NCI-H1105 (cell line): ENCODE measurements at regions not wholly inside any gene's neighbourhood (a gene's known extent, or its start where the extent isn't known, plus 50 kb on each side); places are given as distances from the start of the nearest gene placed in this dataset.
"Not testable (repeated sequence)": the region's sequence is repeated elsewhere in the genome, so short reads cannot be mapped to it uniquely, and the experiment has no call there.

Experiments
- DNase-seq: peaks from one replicate; lab custom pipeline; 2025; lab: John Stamatoyannopoulos, UW

DNA sequence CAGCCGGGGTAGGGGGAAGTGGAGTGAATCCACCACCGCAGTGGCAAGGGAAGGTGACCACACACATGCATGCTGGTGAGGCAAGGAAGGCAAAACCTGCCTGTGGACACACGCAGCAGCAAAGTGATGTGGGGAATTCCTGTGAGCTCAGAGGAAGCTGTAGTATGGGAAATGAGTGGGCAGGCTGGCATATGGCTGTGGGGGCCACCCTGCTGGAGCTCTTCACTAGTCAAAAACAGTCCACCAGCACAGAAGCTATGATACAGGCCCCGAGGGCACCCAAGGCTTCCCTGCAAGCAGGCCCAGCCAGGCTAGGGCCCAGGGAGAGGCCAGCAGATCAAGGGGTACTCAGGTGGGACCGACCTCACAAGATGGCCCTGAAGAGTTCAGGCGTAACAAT is 239.1 kb downstream of the CHM start:
- DNase-seq: no peak

DNA sequence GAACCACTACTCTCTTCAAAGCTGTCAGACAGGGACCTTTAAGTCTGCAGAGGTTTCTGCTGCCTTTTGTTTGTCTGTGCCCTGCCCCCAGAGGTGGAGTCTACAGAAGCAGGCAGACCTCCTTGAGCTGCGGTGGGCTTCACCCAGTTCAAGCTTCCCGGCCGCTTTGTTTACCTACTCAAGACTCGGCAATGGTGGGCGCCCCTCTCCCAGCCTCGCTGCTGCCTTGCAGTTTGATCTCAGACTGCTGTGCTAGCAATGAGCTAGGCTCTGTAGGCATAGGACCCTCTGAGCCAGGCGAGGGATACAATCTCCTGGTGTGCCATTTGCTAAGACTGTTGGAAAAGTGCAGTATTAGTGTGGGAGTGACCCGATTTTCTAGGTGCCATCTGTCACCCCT is 275.0 kb downstream of the CHM start:
- not testable (repeated sequence) for DNase-seq

DNA sequence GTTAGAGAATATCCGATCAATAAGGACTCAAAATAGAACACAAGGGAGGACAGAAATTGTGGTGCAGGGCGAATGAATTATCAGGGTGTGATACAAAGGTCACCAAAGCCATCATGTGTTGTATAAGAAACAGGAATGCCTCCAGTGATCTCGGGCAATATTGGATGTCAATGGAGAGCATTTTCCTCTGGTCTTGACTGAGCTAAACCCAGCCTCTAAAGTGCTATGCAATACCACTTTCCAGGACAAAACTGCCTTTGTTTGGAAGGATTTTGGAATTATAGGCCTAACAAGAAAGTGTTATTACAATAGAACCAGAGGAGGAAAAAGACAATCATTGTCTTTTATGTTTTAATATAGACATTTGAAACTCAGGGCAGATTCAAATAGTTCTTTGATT is 281.7 kb downstream of the CHM start:
- DNase-seq: no peak

DNA sequence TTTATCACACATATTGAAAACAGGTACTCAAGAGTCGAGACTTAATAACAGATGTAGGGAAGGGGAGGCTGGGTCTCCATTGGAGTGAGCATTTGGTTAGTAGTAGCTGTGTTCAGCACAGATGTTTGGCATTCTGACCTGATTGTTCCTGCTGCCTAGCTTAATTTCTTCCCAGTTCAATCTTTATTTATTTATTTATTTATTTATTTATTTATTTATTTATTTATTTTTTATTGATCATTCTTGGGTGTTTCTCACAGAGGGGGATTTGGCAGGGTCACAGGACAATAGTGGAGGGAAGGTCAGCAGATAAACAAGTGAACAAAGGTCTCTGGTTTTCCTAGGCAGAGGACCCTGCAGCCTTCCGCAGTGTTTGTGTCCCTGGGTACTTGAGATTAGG is 324.3 kb downstream of the CHM start:
- DNase-seq: not testable (repeated sequence)

DNA sequence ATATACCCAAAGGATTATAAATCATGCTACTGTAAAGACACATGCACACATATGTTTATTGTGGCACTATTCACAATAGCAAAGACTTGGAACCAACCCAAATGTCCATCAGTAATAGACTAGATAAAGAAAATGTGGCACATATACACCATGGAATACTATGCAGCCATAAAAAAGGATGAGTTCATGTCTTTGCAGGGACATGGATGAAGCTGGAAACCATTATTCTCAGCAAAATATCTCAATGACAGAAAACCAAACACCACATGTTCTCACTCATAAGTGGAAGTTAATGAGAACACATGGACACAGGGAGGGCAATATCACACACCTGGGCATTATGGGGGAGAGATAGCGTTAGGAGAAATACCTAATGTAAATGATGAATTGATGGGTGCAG is 323.8 kb upstream of the POF1B start:
- DNase-seq: not testable (repeated sequence)

DNA sequence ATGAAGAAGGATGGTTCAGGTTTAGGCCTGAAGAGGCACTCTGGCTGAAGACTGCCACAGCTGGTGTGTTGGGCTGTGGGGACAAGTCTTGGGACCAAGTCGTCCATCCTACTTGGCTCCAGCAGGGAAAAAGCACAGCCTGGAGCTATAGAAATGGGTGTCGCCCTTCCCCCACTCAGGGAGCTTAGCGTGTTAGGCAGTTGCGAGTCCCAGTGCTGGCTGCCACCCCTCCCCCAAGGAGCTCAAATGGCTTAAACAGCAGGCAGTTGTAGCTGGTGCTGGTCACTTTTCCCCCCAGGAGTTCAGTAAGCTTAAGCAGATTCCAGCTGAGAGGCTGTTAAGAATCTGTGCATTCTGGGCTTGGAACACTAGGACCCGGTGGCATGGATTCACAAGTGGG is 319.5 kb upstream of the POF1B start:
- DNase-seq: no peak

DNA sequence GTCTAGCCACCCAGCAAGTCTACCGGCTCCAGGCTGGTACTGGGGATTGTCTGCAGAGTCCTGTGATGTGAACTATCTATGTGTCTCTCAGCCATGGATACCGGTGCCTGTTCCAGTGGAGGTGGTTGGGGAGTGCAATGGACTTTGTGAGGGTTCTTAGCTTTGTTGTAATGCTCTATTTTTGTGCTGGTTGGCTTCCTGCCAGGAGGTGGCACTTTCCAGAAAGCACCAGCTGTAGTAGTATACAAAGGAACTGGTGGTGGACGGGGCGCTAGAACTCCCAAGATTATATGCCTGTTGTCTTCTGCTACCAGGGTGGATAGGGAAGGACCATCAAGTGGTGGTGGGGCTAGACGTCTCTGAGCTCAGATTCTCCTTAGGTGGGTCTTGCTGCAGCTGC is 306.4 kb upstream of the POF1B start:
- no peak for DNase-seq

DNA sequence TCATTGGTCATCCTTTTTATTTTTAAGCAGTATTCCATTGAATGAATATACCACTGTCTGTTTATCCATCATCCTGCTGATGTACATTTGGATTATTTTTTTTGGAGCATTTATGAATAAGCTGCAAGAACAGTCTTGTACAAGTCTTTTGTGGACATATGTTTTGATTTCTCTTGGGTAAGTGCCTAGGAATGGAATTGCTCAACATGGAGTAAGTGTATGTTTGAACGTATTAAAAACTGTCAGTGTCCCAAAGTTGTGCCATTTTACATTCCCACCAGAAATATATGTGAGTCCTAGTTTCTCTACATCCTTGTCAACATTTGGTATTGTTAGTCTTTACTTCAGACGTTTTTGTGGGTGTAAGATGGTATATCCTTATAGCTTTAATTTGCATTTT is 287.0 kb upstream of the POF1B start:
- no peak for DNase-seq

DNA sequence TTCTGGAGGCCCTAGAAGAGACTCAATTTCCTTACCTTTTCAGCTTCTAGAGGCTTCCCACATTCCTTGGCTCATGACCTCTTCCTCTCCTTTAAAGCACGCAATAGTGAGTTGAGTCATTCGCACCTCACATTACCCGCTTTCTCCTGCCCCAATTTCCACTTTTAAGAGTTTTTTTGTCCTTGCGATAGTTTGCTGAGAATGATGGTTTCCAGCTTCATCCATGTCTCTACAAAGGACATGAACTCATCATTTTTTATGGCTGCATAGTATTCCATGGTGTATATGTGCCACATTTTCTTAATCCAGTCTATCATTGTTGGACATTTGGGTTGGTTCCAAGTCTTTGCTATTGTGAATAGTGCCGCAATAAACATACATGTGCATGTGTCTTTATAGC is 284.5 kb upstream of the POF1B start:
- DNase-seq: not testable (repeated sequence)

DNA sequence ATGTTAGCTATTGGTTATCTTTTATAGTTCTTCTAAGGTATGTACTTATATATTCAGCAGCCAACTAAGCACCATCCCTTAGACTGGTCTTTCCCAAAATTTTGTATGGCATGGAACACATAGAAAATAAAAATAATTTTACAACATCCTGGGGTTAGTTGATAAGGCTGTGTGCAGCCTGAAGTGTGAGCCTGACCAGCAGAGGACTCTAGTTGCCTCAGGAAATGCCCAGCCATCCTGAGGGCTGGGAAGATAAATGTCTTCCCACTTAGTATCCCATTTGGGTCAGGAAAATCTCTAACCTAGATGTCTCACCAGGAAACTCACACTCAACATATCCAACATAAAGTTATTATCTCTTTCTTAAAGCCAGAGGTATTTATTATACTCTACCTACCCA is 251.4 kb upstream of the POF1B start:
- no peak for DNase-seq

DNA sequence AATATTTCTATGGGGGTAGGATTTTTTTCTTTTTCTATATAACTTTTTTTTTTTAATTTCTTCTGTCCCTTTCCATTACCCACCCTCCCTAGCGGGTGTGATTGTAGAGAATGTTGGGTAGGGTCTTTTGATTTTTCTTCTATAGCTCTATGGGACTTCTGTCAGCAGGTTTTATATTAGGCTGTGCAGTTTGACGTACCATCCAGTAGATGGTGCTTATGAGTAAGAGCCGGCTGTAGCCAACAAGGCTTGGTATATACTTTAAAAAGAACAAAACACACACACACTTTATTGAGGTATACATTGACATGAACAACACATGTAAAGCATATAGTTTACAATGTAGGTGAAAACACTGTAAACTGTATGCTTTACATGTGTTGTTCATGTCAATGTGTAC is 247.9 kb upstream of the POF1B start:
- no peak for DNase-seq

DNA sequence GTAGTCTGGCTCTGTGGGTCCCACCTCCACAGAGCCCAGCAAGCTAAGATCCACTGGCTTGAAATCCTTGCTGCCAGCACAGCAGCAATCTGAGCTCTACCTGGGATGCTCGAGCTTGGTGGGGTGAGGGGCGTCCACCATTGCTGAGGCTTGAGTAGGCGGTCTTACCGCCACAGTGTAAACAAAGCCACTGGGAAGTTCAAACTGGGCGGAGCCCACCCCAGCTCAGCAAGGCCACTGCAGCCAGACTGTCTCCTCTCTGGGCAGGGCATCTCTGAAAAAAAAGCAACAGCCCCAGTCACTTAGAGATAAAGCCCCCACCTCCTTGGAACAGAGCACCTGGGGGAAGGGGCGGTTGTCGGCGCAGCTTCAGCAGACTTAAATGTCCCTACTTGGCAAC is 243.2 kb upstream of the POF1B start:
- no peak for DNase-seq

DNA sequence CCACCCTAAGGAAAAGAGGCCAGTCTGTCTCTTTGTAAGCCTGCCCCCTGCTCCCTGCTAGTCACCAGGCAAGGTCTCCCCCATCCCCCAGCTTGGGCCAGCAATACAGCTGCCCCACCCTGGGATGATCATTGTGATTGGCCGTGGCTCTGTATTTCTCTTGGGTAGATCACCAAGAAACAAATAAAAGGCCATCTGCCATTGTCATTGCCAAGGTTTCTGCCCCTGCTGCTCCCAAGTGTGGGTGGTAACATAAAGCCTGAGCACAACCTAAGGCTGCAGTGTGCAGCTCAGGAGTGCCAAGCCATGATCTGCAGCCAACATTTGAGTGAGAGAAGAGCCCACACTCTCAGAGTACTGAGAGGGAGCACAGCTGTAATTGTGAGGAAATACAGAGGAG is 241.0 kb upstream of the POF1B start:
- no peak for DNase-seq

DNA sequence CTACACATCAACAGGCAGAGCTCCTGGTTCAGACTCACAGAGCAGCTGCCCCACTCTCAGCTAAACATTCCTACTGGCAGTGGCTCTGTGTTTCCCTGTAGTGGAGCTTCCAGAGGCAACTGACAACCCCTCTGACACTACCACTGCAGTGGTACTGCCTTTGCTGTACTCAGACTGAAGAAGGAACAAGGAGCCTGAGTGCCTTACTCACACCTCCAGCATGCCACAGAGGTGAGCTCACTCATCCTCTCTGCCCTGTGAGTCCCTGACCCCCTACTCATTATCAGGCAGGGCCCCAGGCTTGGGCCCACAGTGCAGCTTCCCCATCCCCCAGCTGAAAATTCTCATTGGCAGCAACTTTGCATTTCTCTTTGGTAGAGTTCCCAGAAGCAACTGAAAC is 240.5 kb upstream of the POF1B start:
- DNase-seq: no peak

DNA sequence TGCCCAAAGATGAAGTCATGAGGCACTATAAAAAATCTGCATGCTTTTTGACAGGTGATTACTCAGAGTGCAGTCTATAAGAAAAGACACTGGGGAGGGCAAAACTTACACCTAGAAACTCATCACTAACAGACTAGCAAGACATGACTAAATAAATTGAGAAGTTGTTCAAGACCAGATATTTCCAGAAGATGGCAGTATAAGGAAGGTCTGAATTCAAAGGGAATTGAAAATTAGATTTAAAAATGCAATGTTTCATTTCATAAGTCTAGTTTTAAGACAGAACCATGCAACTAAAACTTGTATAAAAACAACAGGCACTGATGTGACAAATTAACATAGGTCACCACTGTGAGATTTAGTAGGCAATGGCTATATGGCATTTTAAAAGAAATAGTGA is 232.5 kb upstream of the POF1B start:
- no peak for DNase-seq

DNA sequence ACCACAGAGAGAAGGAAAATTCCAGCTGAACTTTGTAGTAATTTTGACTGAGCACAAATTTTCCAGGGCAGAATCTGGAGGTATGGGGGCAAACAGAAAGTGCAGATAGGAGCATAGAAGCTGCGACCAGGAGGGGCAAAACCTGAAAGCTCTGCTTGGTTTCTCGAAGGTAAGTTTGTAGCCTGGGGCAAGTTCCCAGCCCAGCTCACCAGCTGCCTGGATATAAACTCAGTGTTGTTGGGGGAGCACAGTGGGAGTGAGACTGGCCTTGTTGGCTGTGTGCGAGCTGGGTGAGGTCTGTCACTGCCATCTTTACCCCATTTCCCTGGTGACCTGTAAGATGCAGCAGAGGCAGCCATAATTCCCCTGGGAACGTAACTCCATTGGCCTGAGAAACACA is 213.5 kb upstream of the POF1B start:
- DNase-seq: no peak

DNA sequence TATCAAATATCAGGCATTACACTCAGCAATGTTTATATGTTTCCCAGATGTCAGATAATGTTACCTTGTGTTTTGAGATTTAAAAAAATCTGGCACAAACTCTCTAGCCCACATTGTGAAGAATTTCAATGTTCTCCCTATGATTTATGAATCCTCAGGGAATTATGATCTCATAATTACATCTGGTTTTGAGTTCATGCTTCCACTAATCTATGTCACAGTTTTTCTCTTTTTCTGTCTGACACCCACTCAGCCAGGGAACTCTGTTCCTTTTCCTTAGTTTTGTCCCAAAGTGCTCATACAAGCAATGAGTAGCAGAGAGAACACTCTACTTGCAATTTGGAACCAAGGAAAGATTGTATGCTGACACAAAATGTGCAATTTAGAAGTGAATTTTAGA is 212.1 kb upstream of the POF1B start:
- DNase-seq: no peak

DNA sequence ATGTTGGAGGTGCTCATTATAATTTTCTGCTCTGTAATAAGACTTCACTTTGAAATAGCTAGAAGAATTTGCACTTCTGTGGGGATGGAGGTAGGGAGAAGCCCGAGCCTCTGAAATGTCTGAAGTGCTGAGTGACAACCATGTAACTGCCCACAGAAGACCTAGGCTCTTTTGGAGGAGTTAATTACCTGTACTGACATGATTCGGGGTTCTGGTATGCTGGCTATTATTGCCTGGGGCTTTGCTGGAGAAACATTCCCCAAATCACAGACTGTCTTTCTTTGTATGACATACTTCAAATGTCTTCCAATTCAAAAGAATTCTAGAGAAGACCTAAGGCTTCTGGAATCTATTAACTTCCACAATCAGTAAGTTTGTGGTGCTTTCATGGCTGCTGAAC is 211.2 kb upstream of the POF1B start:
- DNase-seq: no peak

DNA sequence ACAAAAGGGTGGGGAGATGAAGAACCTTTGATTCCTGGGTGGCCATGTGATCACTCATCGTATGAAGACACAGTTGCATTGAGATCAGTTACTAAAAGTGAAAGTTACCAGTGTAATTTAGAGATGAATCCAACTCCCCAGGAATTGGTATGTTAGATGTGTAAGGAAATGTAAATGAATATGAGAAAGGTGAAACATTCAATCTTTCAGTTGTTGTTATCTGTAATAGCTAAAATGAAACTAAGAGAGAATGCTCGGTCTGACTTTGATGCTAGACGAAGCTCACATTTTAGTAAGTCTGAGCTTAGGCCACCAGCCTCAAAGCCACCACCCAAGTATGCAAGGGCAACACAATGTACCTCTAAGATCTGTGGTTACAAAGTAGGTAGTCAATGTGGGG is 194.3 kb upstream of the POF1B start:
- DNase-seq: no peak

DNA sequence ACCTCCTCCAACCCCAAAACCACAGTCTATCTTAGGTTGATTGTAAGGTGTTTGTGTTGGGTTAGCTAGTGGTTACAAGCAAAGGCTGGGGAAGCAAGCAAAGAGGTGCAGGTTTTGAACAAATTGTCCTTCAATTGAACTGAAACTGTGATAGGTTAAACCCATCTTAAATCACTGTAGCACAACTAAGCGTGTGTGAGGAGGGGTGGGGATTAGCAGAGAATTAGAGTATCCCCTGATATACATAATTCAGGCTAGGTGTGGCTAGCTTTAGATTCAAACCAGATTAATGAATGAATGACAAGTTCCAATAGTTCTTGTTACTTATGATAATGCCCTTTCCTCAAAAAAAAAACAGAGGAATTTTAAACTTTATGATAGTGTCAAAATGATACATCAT is 191.0 kb upstream of the POF1B start:
- DNase-seq: no peak

DNA sequence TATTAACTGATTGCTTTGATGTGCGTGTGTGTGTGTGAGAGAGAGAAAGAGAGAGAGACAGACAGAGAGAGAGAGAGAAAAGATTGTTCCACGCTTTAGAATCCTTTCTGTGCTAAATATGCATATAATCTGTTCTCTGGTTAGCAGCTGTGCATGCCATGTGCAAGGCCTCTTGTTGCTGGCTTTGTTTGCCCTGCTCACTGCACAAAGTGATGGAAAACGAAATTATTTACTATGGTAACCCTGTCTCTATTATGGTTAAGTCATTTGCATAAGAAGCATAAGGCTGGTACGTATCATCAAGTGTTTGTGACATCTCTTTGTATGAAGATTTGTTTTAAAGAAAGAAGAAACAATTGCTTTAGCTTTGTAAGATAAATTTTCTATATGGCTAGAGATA is 190.2 kb upstream of the POF1B start:
- DNase-seq: no peak

DNA sequence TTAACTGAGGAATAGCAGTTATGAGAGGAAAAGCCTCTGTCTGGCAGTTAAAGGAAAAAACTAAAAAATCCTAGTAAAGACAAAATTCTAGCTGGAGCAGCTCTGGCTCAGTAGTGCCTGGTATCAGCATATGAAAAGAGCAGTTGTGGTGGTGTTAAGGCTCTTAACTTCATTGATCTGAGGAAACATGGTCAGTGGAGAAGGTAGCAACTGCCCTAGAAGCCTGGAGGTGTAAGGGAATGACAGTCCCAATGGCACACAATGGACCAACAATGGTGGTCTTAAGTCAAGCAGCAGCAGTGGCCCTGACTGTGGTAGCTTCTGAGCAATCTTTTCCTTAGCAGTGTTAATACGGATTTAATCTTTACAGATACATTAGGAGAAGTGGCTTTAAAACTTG is 189.6 kb upstream of the POF1B start:
- DNase-seq: no peak

DNA sequence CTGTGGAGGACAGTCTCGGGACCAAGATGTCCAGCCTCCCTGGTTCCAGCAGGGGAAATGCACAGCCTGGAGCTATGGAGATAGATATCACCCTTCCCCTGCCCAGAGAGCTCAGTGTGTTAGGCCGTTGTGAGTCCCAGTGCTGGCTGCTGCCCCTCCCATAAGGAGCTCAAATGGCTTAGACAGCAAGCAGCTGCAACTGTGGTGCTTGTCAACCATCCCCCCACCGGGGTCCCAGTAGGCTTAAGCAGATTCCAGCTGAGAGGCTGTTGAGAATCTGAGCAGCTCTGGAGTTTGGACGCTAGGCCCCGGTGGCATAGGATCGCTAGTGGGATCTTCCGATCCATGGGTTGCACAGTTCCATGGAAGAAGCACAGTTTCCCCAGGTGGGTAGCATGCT is 181.8 kb upstream of the POF1B start:
- no peak for DNase-seq

DNA sequence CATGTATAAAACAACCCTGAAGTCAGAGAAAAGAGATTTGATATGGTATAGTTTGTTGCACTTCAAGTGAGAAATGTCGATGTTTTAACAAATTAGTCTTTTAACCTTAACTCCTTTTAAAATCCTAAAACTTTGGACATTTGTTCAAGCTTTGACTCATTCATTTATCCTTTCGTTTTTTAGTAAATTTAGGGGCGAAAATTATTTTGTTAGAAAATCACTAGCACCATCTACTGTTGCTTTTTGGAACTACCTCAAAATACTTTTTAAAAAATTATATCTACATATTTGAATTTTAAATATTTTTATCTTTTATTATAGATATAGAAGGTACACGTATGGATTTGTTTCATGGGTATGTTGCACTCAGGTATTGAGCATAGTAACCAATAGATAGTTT is 165.1 kb upstream of the POF1B start:
- no peak for DNase-seq

DNA sequence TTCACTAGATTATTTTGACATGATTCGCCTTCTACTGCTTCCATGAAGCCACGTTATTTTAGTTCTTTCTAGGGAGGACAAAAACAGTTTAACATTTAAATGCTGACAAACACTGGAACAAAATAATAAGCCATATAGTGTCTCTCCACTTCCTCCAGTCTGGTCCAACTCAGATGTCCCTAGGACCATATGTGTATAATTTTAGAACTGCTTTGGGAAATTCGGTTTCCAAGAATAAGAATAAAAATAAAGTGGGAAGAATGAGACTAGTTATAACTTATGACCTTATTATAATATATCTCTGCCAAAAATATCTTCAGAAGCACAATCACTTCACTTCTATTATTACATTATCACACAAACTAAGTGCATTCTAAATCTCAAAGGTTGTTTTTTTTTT is 164.4 kb upstream of the POF1B start:
- DNase-seq: no peak
